Liver (tissue), 8 donors: ENCODE measurements at regions not wholly inside any gene's neighbourhood (a gene's known extent, or its start where the extent isn't known, plus 50 kb on each side); places are given as distances from the start of the nearest gene placed in this dataset.

Experiments used
- DNase-seq: peaks from one replicate; pipeline ENCODE4 v3.0.0-alpha.2; 2017; ENCODE audit warnings: low spot score
- H3K27ac ChIP-seq, 2 donors: one replicate each; pipeline ENCODE4 v1.7.0; 2013; ENCODE audit warnings: inconsistent platforms in 2 of 2, low read length in 2 of 2, control low read depth in 1 of 2, low read depth in 1 of 2, mild to moderate bottlenecking in 1 of 2
- H3K27me3 ChIP-seq, 4 donors: one replicate each; pipeline versions ENCODE4 v1.6.1 to v1.7.0; 2013; ENCODE audit warnings: low read length in 3 of 4, inconsistent platforms in 1 of 4, mild to moderate bottlenecking in 1 of 4, moderate library complexity in 1 of 4; ENCODE audit not compliant: control insufficient read depth in 4 of 4, insufficient read depth in 4 of 4
- H3K36me3 ChIP-seq, 4 donors: one replicate each; pipeline versions ENCODE4 v1.6.1 to v1.7.0; 2013; ENCODE audit warnings: low read length in 3 of 4, mild to moderate bottlenecking in 3 of 4, low read depth in 1 of 4, moderate library complexity in 1 of 4; ENCODE audit not compliant: control insufficient read depth in 4 of 4, insufficient read depth in 3 of 4
- H3K4me1 ChIP-seq, 4 donors: one replicate each; pipeline versions ENCODE4 v1.6.1 to v1.7.0; 2013; ENCODE audit warnings: low read length in 3 of 4, mild to moderate bottlenecking in 3 of 4, moderate library complexity in 1 of 4; ENCODE audit not compliant: control insufficient read depth in 4 of 4, insufficient read depth in 4 of 4
- H3K4me3 ChIP-seq, 3 donors: one replicate each; pipeline versions ENCODE4 v1.6.1 to v1.7.0; 2013; ENCODE audit warnings: low read length in 3 of 3, control low read depth in 1 of 3, low read depth in 1 of 3, mild to moderate bottlenecking in 1 of 3
- H3K9ac ChIP-seq, 2 donors: one replicate each; pipeline ENCODE4 v1.7.0; 2013; ENCODE audit warnings: low read length in 2 of 2, mild to moderate bottlenecking in 2 of 2, moderate library complexity in 2 of 2, control low read depth in 1 of 2, low read depth in 1 of 2
- H3K9me3 ChIP-seq, 4 donors: one replicate each; pipeline versions ENCODE4 v1.6.1 to v1.7.0; 2013; ENCODE audit warnings: low read length in 3 of 4; ENCODE audit not compliant: control insufficient read depth in 4 of 4
- CTCF ChIP-seq: fragments of 150-350 bp; IDR thresholded peaks from 2 replicates; pipeline ENCODE4 v1.5.1; 2017; ENCODE audit warnings: improper control_type of control experiment, low read depth, low read length; ENCODE audit not compliant: missing input control
- EGR1 ChIP-seq, 2 donors: IDR thresholded peaks; 2 replicates each; pipeline ENCODE4 v1.6.1; 2016 to 2018; ENCODE audit warnings: antibody characterized with exemption in 2 of 2, low read depth in 2 of 2
- FOXA2 ChIP-seq: IDR thresholded peaks from 2 replicates; pipeline ENCODE4 v1.6.1; 2016; ENCODE audit warnings: antibody characterized with exemption
- HNF4A ChIP-seq, 2 donors: conservative IDR thresholded peaks; 2 replicates each; pipeline ENCODE4 v1.6.1; 2016; ENCODE audit warnings: antibody characterized with exemption in 2 of 2, mild to moderate bottlenecking in 2 of 2
- HNF4G ChIP-seq: IDR thresholded peaks from 2 replicates; pipeline ENCODE4 v1.6.1; 2016; ENCODE audit warnings: antibody characterized with exemption
- JUND ChIP-seq, 2 donors: IDR thresholded peaks; 2 replicates each; pipeline ENCODE4 v1.6.1; 2016; ENCODE audit warnings: antibody characterized with exemption in 2 of 2
- MAX ChIP-seq: IDR thresholded peaks from 2 replicates; pipeline ENCODE4 v1.6.1; 2016; ENCODE audit warnings: antibody characterized with exemption
- NR2F2 ChIP-seq: IDR thresholded peaks from 2 replicates; pipeline ENCODE4 v1.6.1; 2016; ENCODE audit warnings: antibody characterized with exemption
- RAD21 ChIP-seq, 2 donors: IDR thresholded peaks; 2 replicates each; pipeline ENCODE4 v1.6.1; 2016; ENCODE audit warnings: antibody characterized with exemption in 2 of 2, mild to moderate bottlenecking in 2 of 2
- SP1 ChIP-seq: IDR thresholded peaks from 2 replicates; pipeline ENCODE4 v1.6.1; 2018; ENCODE audit warnings: antibody characterized with exemption, mild to moderate bottlenecking
- TAF1 ChIP-seq: conservative IDR thresholded peaks from 2 replicates; pipeline ENCODE4 v1.6.1; 2016; ENCODE audit warnings: antibody characterized with exemption, mild to moderate bottlenecking
- WGBS: extraction: QIAGEN DNeasy Blood & Tissue Kit; methylation state at CpG from one replicate; pipeline ENCODE4 v1.1.7; 2013; 5-methylcytosine and 5-hydroxymethylcytosine counted together
- TF ChIP-seq, protein P1 (sequence below): IDR thresholded peaks from 2 replicates; pipeline ENCODE4 v1.6.1; 2016; ENCODE audit warnings: antibody characterized with exemption
- TF ChIP-seq, protein P2 (sequence below): IDR thresholded peaks from 2 replicates; pipeline ENCODE4 v1.6.1; 2016; ENCODE audit warnings: antibody characterized with exemption, mild to moderate bottlenecking
- donor health status: healthy.
- donor health status: healthy.
- donor health status: healthy.
- donor health status: healthy.
- donor health status: healthy.

GRCh38 chr9:109967651-109968642 lies 187.9 kb downstream of the PALM2AKAP2 start:
- no peak overlapping the region for H3K9ac ChIP-seq
- peaks cover 0 to 10% (median 7%) of the 10 kb centered on the region in 4 donors for H3K4me1 ChIP-seq
- WGBS, result 77% methylated on average over 8 of the region's 8 CpGs
- no peak for DNase-seq
- no peaks in the 10 kb centered on the region for H3K27me3 ChIP-seq
- H3K27ac ChIP-seq, result peak overlapping the region; percentile 62 to 64
- H3K4me3 ChIP-seq, result no peak overlapping the region
- TF ChIP-seq SP1 (no peak), NR2F2 (peak; percentile 21), RAD21 (IDR thresholded peaks at IDR 0.05) (no peak)
- no peaks in the 10 kb centered on the region for H3K9me3 ChIP-seq
- no peaks in the 10 kb centered on the region for H3K36me3 ChIP-seq

- H3K27ac ChIP-seq, result peak overlapping the region; percentile 62 to 64
- 70% methylated on average over 4 of the region's 4 CpGs for WGBS
- H3K36me3 ChIP-seq, result no peaks in the 10 kb centered on the region
- H3K4me3 ChIP-seq, result no peak overlapping the region
- TF ChIP-seq JUND (IDR thresholded peaks at IDR 0.05) (no peak), FOXA2 (no peak), EGR1 (IDR thresholded peaks at IDR 0.05; ENCODE audit: low read depth in 2 of 2) (no peak), TAF1 (no peak), HNF4A (conservative IDR thresholded peaks at IDR 0.05) (no peak), CTCF (peak; percentile 2), MAX (no peak), SP1 (no peak), HNF4G (no peak), NR2F2 (no peak), RAD21 (IDR thresholded peaks at IDR 0.05) (peak; percentile 35 to 62)
- TF ChIP-seq, protein P1, sequence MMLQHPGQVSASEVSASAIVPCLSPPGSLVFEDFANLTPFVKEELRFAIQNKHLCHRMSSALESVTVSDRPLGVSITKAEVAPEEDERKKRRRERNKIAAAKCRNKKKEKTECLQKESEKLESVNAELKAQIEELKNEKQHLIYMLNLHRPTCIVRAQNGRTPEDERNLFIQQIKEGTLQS, result no peak
- TF ChIP-seq, protein P2, sequence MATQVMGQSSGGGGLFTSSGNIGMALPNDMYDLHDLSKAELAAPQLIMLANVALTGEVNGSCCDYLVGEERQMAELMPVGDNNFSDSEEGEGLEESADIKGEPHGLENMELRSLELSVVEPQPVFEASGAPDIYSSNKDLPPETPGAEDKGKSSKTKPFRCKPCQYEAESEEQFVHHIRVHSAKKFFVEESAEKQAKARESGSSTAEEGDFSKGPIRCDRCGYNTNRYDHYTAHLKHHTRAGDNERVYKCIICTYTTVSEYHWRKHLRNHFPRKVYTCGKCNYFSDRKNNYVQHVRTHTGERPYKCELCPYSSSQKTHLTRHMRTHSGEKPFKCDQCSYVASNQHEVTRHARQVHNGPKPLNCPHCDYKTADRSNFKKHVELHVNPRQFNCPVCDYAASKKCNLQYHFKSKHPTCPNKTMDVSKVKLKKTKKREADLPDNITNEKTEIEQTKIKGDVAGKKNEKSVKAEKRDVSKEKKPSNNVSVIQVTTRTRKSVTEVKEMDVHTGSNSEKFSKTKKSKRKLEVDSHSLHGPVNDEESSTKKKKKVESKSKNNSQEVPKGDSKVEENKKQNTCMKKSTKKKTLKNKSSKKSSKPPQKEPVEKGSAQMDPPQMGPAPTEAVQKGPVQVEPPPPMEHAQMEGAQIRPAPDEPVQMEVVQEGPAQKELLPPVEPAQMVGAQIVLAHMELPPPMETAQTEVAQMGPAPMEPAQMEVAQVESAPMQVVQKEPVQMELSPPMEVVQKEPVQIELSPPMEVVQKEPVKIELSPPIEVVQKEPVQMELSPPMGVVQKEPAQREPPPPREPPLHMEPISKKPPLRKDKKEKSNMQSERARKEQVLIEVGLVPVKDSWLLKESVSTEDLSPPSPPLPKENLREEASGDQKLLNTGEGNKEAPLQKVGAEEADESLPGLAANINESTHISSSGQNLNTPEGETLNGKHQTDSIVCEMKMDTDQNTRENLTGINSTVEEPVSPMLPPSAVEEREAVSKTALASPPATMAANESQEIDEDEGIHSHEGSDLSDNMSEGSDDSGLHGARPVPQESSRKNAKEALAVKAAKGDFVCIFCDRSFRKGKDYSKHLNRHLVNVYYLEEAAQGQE, result no peak
- no peak overlapping the region for H3K9ac ChIP-seq
- H3K4me1 ChIP-seq, result peaks cover 0 to 15% (median 8%) of the 10 kb centered on the region in 4 donors
- no peak for DNase-seq
- no peaks in the 10 kb centered on the region for H3K27me3 ChIP-seq
- no peaks in the 10 kb centered on the region for H3K9me3 ChIP-seq
Observed at GRCh38 chr9:109969011-109969410, 189.0 kb downstream of the PALM2AKAP2 start.
